GM19328 (cell line): ENCODE measurements at regions not wholly inside any gene's neighbourhood (a gene's known extent, or its start where the extent isn't known, plus 50 kb on each side); places are given as distances from the start of the nearest gene placed in this dataset.
A peak's percentile ranks its signal among the peaks of the same experiment; 100 is the strongest.
"Not testable (repeated sequence)": the region's sequence is repeated elsewhere in the genome, so short reads cannot be mapped to it uniquely, and the experiment has no call there.

ENCODE experiments used
- ATAC-seq: cut with Tn5 transposase; IDR thresholded peaks from one replicate; pipeline ENCODE4 v1.9.1; 2021; ENCODE audit warnings: mild to moderate bottlenecking, moderate library complexity; ENCODE audit not compliant: unreplicated experiment

DNA sequence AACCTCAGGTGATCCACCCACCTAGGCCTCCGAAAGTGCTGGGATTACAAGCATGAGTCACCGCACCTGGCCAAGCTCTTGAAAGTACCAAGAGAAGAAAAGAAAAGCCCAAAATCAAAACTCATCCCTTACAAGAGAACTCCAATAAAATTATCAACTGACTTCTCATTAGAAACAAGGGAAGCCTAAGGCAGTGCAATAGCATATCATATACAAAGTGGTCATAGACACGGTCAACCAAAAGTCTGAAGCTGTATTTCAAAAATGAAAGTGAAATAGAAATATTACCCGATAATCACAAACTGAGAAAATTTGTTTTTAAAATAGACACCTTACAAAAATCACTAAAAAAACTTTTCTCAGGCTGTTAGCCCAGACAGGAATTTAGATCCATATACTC lies 1321.1 kb upstream of the GJE1 start:
- no peak for ATAC-seq

DNA sequence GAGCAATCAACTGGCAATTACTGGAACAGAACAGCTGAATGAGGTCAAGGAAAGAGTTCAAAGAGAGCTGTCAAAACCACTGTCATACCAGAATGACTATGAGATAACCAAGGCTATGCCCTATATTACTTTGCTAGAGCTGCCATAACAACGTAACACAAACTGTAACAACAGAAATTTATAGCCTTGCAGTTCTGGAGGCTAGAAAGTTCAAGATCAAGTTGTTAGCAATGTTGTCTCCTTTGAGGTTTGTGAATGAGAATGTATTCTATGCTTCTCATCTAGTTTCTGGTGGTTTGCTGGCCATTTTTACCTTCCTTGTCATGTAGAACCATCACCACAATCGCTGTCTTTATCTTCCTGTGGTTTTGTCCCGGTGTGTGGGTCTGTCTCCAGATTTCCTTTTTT lies 1323.0 kb upstream of the GJE1 start:
- peak; percentile 71 for ATAC-seq

DNA sequence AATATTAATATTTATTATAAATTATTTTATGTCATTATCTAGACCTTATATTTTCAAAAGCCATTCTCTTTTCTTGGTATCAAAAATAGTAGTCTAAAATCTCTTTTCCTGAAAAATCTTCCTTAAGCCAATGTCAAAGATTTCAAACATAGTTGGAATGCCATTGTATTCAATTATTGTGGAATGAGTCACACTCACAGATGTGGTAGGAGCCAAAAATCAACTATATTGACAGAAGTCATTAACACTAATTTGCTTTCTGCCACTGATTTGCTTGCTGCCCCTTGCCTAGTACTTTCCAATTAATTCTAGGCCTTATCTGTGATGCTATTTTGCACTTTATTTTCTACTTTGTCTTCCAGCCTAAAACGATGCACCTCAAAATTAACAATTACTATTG lies 1326.3 kb upstream of the GJE1 start:
- ATAC-seq = no peak

DNA sequence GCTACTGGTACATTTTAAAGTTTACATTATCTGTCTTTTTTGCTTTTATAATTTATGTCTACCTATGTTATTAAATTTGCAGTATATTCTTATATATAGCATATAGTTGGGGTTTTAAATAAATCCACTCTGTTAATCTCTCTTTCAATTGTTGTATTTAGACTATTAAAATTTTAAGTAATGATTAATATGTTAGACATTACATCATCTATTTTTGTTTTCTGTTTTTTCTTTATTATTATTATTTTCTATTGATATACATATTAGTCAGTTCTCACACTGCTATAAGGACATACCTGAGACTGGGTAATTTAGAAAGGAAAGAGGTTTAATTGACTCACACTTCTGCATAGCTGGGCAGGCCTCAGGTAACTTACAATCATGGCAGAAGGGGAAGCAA lies 1338.2 kb upstream of the GJE1 start:
- no peak for ATAC-seq

DNA sequence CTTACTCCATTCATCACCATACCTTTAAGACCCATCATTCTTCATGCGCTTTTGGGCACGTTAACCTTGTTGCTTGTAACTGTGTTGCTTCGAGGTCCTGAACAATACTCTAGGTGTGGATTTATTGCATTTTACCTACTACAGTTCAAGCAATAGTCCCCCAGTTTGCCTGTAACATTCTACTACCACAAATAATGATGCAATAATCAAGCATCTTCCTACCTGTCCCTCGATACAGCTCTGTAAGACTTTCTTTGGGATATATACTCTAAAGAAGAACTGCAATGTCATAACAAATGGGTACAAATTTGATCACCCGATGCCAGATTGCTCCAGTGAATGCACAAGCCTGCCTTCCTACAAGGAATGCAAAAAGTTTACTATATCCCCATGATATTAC lies 1342.6 kb upstream of the GJE1 start:
- ATAC-seq = no peak

DNA sequence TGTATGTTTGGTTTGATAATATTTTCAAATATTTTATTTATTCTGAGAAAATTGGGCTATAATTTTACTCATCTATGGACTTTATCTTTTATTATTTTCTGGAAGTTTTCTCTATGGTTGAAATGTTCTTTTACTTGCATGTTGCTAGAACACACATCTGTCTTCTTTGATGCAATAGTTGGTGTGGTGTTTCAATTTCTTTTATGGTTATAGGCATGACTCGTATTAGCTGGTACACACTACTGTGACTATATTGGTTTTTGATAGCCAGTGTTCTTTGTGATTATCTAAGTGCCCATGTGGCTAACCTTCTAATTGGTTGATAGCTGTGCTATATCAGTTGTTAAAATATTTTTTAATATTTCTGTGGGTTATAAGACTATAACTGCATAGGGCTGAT lies 1343.3 kb upstream of the GJE1 start:
- no peak for ATAC-seq

DNA sequence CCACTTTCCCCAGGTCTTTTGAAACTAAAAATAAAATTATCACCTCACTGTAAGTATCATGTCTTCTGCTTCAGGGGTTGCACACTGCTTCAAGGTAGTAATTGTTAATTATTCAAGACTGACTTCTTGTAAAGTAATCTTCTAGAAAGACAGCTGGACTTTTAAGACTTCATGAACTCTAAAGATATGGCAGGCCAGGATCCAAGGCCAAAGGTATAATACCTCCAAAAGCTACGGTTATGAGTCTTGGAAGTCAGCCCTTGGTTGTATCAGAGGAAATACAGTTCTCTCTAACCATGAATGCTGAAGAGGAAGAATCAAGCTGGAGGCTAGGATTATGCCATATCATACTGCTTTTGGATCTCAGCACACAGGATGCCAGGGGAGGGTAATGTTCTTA lies 1346.8 kb upstream of the GJE1 start:
- ATAC-seq = no peak

DNA sequence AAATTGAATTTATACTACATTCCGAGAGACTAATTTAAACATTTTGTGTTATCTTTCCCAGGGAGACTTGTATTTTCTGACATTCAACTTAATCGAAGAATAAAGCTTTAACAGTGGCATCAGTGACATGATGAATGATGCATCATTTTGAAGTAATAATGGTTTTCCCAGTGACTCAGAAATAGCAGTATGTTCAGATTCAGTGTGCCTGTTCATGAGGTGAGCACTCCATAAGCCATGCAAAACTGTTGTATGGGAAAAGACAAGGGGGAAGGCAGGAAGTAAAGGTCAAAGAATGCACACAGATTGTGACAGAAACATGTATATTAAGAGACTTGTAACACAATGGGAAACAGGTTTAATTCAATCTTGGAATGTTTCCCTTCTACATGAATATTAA lies 1348.2 kb upstream of the GJE1 start:
- no peak for ATAC-seq

DNA sequence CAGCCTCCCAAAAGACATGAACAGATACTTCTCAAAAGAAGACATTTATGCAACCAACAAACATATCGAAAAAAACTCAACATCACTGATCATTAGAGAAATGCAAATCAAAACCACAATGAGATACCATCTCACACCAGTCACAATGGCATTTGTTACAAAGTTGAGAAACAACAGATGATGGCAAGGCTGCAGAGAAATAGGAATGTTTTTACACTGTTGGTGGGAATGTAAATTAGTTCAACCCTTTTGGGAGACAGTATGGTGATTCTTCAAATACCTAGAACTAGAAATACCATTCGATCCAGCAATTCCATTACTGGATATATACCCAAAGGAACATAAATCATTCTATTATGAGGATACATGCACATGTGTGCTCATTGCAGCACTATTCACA lies 1349.2 kb upstream of the GJE1 start:
- not testable (repeated sequence) for ATAC-seq

DNA sequence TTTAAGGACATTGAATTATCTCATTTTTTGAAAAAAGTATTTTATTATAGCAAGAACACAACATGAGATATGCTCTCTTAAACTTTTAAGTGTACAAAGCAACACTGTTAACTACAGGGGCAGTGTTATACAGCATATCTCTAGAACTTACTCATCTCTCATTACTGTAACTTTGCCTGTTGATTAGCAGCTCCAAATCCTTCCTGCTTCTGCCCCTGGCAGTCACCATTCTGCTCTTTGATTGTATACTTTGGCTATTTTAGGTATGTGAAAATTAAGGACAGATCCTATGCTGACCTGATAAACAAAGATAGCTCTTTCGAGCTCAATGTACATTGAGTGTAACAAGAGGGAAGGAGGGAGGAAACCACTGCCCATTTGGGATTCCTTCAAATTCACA lies 1349.8 kb upstream of the GJE1 start:
- no peak for ATAC-seq

DNA sequence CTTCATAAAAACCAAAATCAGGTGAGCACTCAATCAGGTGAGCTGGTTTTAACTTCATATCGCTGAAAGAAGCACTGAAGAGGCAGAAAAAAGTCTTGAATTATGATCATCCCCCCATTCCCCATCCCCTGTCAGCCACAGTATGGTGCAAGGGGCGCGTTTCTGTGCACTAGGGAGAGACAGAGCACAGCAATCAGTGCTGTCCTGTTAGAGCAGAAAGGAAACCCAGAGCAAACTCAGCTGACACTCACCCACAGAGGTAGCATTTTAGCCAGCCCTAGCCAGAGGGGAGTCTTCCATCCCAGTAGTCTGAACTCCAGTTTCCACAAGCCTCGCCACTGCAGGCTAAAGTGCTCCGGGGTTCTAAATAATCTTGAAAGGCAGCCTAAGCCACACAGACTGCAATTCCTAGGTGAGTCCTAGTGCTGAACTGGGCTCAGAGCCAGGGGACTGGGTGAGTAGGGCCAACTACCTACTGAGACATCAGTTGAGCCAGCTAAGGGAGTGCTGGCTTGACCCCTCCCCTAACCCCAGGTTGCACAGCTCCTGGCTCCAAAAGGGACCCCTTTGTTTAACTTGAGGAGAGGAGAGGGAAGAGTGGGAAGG lies 1352.6 kb upstream of the GJE1 start:
- ATAC-seq = no peak

DNA sequence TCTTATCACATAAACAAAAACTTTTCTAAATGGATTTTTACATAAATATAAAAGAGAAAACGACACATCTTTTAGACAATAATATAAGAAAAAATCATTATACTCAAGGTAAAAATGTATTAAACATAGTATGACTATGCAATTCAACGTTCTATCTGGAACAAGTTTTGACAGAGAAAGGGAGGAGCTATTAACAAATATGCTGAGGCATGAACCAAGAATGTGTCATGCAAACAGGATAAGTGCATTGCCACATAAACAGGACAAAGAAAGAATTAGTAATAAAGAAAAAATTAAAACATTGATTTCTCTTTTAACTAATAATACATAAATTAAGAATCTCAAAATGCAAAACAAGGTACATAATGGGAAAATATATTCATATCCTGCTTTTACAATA lies 1353.4 kb upstream of the GJE1 start:
- ATAC-seq = no peak

DNA sequence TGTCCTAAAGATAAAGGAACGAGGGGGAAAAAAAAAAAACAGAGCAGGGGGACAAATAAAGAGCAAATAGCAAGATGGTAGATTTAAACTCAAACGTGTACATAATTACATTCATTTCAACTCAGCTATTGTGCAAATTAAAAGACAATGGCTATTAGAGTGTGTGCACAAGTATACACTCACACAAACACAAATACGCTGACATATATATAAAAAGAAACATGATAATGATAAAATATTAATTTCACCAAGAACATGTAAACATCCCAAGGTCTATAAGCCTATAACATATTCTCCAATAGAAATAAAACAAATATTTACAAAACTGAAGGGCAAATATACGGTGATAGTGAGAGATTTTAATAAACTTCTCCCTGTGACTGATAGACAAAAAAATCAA lies 1354.9 kb upstream of the GJE1 start:
- no peak for ATAC-seq

DNA sequence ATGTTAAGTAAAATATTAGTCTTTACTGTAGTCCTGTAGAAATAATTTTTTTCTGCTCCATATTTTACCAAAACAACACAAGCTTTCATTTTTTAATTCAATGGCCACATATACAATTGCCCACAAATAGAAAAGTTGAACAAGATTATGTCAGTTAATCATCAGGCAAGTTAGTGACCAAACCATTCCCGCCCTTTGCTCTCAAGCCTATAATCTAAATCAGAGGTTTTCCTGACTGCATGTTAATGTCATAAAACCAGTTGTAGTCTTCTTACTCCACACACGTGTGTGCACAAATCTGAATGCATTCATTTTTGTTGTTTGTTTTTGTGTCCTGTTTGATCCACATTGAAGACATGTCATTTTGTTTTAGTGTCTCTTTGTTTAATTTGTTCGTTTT lies 1357.7 kb upstream of the GJE1 start:
- ATAC-seq = no peak

DNA sequence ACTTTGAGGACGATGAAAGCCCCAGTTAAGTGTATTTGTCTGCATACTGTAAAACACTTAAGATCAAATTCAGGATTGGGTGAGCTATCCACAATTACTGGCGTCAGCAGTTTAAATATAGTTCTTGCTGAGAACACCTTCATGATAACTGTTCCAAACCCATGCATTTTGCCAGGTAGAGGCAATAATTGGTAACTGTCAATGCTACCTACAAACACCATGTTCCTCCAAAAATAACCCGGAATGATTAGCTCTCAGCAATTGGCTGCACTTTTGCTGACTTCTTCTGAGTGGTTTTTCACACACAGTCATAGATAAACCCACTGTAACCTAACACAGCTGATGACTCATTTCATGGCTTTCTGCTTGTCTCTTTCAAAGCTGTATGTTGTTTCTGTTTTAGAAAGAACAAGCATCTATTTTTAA lies 1358.6 kb upstream of the GJE1 start:
- peak; percentile 100 for ATAC-seq

DNA sequence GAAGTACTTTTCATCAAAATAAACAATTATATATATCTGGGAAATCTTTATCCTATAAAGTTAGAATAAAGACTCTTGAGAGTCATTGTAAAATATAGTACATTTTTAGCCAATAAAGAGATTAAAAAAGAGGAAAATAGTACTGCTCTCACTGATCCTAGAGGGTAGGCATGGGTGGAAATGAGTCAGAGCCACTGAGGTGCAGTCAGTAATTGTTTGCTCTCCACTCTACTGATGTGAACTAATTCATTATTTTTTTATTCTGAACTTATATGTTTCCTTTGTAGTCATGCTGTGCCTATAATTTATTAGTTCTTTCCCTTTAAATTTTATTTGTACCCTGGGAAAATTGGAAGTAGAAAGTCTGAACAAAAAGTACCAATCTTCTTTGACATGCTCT lies 1359.4 kb upstream of the GJE1 start:
- ATAC-seq = no peak

DNA sequence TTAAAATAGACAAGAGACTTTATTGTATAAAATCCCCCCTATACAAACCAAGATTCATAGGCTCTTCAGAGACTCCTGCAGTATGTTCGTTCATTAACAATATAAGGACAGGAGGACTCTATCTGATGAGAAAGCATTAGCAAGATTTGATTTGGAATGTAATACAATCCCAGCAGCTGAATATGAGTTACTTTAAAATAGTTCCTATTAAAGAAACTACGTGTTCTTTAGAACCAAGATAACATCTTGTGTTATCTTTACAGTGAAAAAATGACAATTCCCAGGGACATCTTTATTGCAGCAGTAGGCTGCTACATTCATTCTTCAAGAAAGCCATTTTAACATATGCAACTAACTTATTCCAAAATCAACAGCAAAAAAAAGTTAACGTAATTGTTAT lies 1360.1 kb upstream of the GJE1 start:
- ATAC-seq = no peak

DNA sequence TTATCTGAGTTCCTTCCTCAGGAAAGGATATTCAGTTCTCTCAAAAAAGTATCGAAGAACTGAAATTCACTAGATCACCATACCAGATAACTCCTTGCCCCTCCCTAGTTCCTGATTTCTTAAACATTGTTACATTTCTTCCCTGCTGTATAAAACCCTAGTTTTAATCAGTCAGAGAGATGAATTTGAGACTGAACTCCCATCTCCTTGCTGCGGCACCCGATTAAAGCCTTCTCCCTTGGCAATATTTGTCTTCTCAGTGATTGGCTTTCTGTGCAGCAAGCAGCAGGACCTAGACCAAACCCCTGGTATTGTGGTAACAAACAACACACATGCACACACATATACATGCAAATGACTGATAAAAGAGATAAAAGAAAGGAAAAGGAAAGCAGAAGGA lies 1364.6 kb upstream of the GJE1 start:
- no peak for ATAC-seq

DNA sequence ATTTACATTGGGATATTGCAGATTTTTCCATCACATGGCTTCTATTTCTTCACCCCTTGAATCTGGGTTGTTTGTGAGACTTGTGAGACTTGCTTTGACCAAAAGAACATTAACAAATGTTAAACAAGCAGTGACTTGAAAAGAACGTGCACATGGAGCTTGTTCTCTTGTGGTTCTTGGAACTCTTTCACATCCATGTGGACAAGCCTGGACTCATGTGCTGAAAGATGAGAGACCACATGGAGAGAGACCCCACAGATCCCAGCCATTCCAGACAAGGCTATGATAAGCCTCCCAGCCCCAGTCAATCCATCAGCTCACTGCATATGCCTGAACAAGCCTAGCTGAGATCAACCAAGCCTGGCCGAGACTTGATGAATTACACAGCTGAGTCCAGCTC lies 1365.7 kb upstream of the GJE1 start:
- ATAC-seq = no peak

DNA sequence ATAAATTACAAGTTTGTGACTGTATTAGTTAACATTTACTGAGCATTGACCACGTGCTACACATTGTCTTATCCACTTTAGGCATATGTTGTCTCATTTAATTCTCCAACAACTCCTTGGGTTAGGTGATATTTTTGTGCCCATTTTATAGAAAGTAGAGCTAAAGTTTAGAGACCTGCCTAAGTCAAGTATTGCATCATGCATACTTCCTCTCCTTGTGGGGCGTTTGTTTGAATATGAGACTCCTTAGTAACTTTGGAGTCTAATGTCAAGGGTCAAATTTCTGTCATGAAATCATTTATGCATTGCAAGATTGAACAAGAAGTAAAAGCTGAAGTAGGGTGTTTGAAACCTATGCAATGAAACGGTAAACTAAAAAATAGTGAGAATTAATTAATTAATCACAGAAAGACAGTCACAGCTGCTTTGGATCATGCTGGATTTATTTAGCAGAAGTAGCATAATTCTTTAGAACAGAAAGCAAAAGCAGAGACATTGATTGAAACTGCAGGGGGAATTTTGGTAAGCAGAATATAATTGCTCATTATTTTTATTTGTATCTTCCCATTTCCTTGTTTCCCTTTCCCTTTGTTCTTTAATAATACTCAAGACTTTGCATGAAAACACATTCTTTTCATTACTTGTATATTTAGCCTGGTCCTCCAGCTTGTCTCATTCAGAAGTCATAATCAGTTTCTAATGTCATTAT lies 1374.4 kb upstream of the GJE1 start:
- no peak for ATAC-seq

DNA sequence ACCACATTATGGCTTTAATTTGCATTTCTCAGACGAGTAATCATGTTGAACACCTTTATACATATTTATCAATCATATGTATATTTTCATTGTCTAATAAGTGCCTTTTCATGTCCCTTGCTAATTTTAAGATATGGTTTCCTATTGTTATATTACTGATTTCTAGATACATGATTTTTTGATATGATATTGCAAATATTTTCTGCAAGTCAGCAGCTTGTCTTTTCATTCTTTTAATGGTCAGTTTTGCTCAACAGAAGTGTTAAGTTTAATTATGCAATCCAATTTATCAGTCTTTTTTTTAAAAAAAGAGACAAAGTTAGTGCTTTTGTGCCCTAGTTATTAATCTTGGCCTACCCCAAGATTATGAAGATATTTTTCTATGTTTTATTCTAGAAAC lies 1377.8 kb upstream of the CITED2 start:
- no peak for ATAC-seq

DNA sequence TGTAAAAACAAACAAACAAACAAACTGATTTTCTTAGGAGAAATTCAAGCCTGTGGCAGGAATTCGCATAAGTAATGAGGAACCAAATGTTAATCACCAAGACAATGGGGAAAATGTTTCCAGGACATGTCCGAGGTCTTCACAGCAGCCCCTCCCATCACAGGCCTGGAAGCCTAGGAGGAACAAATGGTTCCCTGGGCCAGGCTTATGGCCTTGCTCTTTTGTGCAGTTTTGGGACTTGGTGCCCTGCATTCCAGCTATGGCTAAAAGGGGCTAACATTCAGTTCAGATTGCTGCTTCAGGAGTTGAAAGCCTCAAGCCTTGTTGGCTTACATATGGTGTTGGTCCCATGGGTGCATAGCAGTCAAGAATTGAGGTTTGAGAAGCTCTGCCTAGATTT lies 1372.7 kb upstream of the CITED2 start:
- no peak for ATAC-seq
